Retinal pigment epithelial cell (primary cell): ENCODE measurements at regions not wholly inside any gene's neighbourhood (a gene's known extent, or its start where the extent isn't known, plus 50 kb on each side); places are given as distances from the start of the nearest gene placed in this dataset.

Experiments used
- DNase-seq: peaks from one replicate; pipeline ENCODE4 v3.0.0-alpha.2; 2010; ENCODE audit warnings: low read depth
- H3K4me3 ChIP-seq: 2 replicates; pipeline ENCODE4 v1.5.1; 2011; ENCODE audit warnings: mild to moderate bottlenecking, low read length, control low read depth, moderate library complexity
- TF ChIP-seq, protein P1 (sequence below): conservative IDR thresholded peaks from 2 replicates; pipeline ENCODE4 v1.5.1; 2011; ENCODE audit warnings: low read depth, low read length, control low read depth, inconsistent platforms

DNA sequence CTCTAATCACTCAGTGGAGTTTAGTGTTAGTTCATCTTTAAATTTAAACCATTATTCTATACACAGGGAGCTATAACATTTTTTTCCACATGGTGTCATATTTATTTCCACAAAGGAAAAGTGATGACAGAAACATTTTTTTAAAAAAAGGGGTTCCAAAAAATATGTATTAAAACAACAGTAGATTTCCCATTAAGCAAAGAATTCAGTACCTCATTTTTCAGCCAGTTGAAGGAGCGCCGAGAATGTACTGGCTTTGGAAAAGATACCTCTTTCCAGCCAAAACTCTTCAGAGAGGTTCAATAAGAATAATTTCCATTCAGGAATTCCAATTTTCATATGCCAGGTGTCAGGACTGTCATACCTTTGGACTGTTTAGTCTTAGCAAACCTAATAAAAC lies 250.5 kb upstream of the MEOX2 start:
- no peak overlapping the region for H3K4me3 ChIP-seq
- TF ChIP-seq, protein P1, sequence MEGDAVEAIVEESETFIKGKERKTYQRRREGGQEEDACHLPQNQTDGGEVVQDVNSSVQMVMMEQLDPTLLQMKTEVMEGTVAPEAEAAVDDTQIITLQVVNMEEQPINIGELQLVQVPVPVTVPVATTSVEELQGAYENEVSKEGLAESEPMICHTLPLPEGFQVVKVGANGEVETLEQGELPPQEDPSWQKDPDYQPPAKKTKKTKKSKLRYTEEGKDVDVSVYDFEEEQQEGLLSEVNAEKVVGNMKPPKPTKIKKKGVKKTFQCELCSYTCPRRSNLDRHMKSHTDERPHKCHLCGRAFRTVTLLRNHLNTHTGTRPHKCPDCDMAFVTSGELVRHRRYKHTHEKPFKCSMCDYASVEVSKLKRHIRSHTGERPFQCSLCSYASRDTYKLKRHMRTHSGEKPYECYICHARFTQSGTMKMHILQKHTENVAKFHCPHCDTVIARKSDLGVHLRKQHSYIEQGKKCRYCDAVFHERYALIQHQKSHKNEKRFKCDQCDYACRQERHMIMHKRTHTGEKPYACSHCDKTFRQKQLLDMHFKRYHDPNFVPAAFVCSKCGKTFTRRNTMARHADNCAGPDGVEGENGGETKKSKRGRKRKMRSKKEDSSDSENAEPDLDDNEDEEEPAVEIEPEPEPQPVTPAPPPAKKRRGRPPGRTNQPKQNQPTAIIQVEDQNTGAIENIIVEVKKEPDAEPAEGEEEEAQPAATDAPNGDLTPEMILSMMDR: no peak
- no peak for DNase-seq

DNA sequence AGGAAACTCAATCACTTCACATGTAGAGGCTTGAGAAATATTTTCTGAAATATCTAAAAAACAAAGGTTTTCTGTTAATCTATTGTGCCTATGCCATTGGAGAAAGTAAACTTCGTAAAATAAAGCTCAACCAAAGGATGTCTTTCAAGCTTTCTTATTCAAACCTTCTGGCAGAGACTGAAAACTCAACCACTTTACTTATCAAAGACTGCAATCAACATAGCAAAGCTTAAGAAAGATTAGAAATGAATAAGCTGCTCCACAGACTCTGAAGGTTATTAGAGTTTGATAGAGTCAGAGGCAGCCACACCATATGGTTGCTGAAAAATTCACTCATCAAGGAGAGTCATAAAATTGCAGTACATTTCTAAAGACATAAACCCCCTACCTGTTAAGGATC lies 245.8 kb upstream of the MEOX2 start:
- TF ChIP-seq, protein P1: no peak
- H3K4me3 ChIP-seq: no peak overlapping the region
- peak; percentile 44 for DNase-seq

DNA sequence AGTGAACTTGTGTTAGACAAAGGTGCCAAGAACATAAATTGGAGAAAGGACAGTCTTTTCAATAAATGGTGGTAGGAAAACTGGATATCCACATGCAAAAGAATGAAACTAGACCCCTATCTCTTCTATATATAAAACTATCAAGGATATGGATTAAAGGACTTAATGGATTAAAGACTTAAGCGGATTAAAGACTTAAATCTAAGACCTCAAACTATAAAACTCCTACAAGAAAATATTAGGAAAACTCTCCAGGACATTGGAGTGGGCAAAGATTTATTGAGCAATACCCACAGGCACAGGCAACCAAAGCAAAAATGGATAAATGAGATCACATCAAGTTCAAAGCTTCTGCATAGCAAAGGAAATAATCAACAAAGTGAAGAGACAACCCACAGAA lies 242.9 kb upstream of the MEOX2 start:
- TF ChIP-seq, protein P1: no peak
- H3K4me3 ChIP-seq: no peak overlapping the region
- peak; percentile 65 for DNase-seq

DNA sequence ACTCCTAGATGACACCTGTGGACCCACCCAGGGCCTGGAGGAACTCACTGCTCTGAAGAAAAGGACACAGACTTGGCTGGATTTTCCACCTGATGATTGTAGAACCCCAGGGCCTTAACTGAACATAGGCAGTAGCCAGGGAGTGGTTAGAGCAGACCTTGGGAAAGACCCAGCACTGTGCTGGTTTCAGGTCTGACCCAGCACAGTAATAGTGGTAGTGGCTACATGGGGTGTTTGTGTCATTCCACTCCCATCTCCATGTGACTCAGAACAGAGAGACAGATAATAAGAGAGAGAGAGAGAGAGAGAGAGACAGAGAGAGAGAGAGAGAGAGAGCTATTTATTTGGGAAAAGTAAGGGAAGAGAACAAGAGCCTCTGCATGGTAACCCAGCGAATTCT lies 239.1 kb upstream of the MEOX2 start:
- H3K4me3 ChIP-seq: no peak overlapping the region
- DNase-seq: no peak
- TF ChIP-seq, protein P1: no peak

DNA sequence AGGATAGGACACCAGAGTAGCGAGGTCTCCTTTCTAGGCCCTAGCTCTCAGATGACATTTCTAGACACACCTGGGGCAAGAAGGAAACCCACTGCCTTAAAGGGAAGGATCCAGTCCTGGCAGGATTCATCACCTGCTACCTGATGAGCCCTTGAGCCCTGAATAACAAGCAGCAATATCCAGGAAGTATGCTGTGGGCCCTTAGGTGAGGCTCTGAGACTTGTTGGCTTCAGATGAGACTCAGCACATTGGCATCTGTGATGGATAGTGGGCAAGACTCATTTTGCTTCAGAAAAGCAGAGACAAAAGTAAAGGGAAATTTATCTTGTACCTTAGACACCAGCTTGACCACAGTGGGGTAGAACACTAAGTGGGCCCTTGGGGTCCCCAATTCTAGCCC lies 238.4 kb upstream of the MEOX2 start:
- DNase-seq: no peak
- TF ChIP-seq, protein P1: no peak

DNA sequence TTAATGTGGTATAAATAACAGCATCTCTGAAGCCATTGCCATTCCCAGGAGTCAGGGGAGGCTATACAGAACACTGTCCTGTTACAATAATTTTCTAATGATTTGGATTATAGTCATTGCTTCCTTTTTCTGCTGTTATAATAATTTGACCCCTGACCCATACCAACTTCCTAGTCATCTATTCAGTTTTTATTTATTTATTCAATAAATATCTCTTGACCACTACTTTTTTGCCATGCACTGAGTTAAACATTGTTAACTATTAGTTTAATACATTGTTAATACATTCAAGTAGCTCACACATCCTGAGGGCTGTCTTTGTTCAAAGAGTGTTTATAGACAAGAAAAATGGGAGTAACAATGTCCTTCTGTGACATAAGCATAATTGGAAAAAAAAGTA lies 235.5 kb upstream of the MEOX2 start:
- H3K4me3 ChIP-seq: no peak overlapping the region
- TF ChIP-seq, protein P1: no peak
- DNase-seq: no peak

More for the DNA sequence above, 238.4 kb upstream of the MEOX2 start:
- H3K4me3 ChIP-seq: no peak overlapping the region

DNA sequence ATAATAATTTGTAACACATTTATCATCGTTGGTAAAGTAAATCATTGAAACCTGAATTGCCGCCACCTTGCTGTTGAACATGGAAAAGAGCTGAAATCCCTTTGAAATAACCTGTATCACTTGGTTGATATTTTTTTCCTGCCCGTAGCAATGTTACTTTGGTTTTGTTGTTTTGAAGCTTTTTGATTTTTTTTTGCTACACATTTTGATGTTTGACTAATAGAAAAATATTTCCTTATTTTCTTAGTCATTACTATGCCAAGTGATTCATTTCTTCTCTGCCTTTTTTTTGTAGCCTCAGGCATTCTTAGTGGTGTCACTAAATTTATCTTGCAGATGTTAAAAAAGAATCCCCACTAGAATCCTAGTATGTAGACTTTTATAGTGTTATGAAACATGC lies 235.1 kb upstream of the MEOX2 start:
- TF ChIP-seq, protein P1: peak; percentile 17
- DNase-seq: no peak
- no peak overlapping the region for H3K4me3 ChIP-seq
